ENCODE measurements at regions not wholly inside any gene's neighbourhood (a gene's known extent, or its start where the extent isn't known, plus 50 kb on each side); places are given as distances from the start of the nearest gene placed in this dataset.

DNA sequence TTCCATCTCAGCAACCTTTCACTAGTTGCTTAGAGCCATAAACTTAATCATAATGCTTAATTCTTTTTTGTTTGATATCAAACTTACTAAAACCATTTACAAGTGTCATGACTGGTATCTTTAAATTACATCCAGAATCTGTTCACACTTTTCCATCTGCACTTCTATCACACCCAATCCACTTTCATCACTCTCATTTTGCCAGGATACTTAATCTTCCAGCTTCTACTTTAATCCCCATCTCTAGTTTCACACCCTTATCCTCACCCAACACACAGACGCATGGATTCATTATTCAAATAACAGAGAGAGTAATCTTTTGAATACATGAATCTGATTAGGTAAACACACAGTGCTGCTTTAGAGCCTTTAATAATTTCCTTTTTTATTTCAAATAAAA lies 828.4 kb downstream of the HACE1 start:
- Histone ChIP-seq H3K4me3 (IDR thresholded peaks at IDR 0.05; ENCODE audit: insufficient read depth, low read depth, low read length) (no peak overlapping the region), H3K27me3 (ENCODE audit: insufficient read depth, low read depth) (no peaks in the 10 kb centered on the region), H3K27ac (no peak overlapping the region), H3K4me2 (no peak overlapping the region), H3K79me2 (ENCODE audit: insufficient read depth, low read depth) (no peaks in the 10 kb centered on the region), H2AFZ (ENCODE audit: low read depth) (no peak overlapping the region), H4K20me1 (ENCODE audit: insufficient read depth) (no peaks in the 10 kb centered on the region), H3K4me1 (ENCODE audit: low read depth, poor library complexity, severe bottlenecking) (no peaks in the 10 kb centered on the region), H3K36me3 (ENCODE audit: insufficient read depth) (no peaks in the 10 kb centered on the region), H3K9ac (no peak overlapping the region)
- TF ChIP-seq, protein P1, sequence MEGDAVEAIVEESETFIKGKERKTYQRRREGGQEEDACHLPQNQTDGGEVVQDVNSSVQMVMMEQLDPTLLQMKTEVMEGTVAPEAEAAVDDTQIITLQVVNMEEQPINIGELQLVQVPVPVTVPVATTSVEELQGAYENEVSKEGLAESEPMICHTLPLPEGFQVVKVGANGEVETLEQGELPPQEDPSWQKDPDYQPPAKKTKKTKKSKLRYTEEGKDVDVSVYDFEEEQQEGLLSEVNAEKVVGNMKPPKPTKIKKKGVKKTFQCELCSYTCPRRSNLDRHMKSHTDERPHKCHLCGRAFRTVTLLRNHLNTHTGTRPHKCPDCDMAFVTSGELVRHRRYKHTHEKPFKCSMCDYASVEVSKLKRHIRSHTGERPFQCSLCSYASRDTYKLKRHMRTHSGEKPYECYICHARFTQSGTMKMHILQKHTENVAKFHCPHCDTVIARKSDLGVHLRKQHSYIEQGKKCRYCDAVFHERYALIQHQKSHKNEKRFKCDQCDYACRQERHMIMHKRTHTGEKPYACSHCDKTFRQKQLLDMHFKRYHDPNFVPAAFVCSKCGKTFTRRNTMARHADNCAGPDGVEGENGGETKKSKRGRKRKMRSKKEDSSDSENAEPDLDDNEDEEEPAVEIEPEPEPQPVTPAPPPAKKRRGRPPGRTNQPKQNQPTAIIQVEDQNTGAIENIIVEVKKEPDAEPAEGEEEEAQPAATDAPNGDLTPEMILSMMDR (conservative IDR thresholded peaks at IDR 0.05; ENCODE audit: low read depth, low read length): no peak

DNA sequence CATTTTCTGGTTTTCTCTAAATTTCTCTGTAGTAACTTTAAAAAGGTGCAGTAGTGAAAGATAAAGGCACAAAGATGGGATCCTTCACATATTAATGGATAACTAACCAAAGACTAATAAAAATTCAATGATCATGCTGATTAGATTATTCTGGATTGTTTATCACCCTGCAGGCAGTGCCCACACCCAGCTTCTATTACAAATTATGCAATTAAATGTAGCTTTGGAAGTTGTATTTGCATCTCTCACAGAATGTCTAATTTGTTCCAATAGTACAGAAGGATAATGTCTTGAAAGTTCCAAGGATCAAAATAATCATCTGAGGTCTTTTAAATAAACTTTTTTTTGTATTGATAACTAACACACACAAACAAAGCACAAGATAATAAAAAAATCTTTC lies 837.6 kb downstream of the HACE1 start:
- H3K9ac ChIP-seq: no peak overlapping the region
- no peak overlapping the region for H3K4me2 ChIP-seq
- TF ChIP-seq, protein P1 (conservative IDR thresholded peaks at IDR 0.05; ENCODE audit: low read depth, low read length): no peak
- no peaks in the 10 kb centered on the region for H4K20me1 ChIP-seq (ENCODE audit: insufficient read depth)
- H2AFZ ChIP-seq (ENCODE audit: low read depth): no peak overlapping the region
- H3K27ac ChIP-seq: no peak overlapping the region
- no peaks in the 10 kb centered on the region for H3K36me3 ChIP-seq (ENCODE audit: insufficient read depth)
- no peaks in the 10 kb centered on the region for H3K27me3 ChIP-seq (ENCODE audit: insufficient read depth, low read depth)
- no peak overlapping the region for H3K4me3 ChIP-seq (IDR thresholded peaks at IDR 0.05; ENCODE audit: insufficient read depth, low read depth, low read length)
- no peaks in the 10 kb centered on the region for H3K79me2 ChIP-seq (ENCODE audit: insufficient read depth, low read depth)
- H3K4me1 ChIP-seq (ENCODE audit: low read depth, poor library complexity, severe bottlenecking): no peaks in the 10 kb centered on the region

DNA sequence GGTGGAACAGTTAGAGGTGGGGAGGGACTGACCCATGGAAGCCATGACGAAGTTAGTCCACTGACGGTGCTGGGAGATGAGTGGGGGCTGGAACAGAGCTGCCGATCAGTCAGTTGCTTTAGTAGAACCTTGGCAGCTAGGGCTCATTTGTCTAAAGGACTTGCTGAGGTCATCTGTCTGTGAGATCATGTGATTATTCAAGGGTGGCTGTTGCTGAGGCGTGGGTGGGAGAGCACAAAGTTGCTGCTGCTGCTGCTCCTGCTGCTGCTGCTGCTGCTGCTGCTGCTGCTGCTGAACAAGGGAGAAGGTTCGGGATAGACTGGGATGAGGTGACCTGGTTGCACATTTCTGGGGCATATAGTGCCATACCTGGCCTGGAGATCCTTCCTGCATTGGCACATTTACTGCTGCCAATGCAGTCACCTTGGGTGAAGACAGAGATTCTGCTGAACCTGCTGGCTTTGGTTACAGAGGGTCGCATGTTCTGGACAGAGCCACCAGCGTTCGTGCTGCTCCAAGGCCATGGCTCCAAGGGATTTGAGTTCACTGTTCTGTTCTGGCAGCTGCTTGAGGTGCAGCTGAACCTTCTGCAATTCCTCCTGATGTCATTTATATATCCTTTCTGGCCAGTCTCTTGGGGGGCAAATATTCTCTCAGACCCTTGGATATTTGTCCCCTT lies 840.5 kb downstream of the HACE1 start:
- no peak overlapping the region for H3K27ac ChIP-seq
- no peak overlapping the region for H3K4me2 ChIP-seq
- H3K4me3 ChIP-seq (IDR thresholded peaks at IDR 0.05; ENCODE audit: insufficient read depth, low read depth, low read length): no peak overlapping the region
- no peaks in the 10 kb centered on the region for H4K20me1 ChIP-seq (ENCODE audit: insufficient read depth)
- TF ChIP-seq, protein P1 (conservative IDR thresholded peaks at IDR 0.05; ENCODE audit: low read depth, low read length): no peak
- no peaks in the 10 kb centered on the region for H3K4me1 ChIP-seq (ENCODE audit: low read depth, poor library complexity, severe bottlenecking)
- no peak overlapping the region for H2AFZ ChIP-seq (ENCODE audit: low read depth)
- H3K27me3 ChIP-seq (ENCODE audit: insufficient read depth, low read depth): no peaks in the 10 kb centered on the region
- no peak overlapping the region for H3K9ac ChIP-seq
- H3K79me2 ChIP-seq (ENCODE audit: insufficient read depth, low read depth): no peaks in the 10 kb centered on the region
- H3K36me3 ChIP-seq (ENCODE audit: insufficient read depth): no peaks in the 10 kb centered on the region

DNA sequence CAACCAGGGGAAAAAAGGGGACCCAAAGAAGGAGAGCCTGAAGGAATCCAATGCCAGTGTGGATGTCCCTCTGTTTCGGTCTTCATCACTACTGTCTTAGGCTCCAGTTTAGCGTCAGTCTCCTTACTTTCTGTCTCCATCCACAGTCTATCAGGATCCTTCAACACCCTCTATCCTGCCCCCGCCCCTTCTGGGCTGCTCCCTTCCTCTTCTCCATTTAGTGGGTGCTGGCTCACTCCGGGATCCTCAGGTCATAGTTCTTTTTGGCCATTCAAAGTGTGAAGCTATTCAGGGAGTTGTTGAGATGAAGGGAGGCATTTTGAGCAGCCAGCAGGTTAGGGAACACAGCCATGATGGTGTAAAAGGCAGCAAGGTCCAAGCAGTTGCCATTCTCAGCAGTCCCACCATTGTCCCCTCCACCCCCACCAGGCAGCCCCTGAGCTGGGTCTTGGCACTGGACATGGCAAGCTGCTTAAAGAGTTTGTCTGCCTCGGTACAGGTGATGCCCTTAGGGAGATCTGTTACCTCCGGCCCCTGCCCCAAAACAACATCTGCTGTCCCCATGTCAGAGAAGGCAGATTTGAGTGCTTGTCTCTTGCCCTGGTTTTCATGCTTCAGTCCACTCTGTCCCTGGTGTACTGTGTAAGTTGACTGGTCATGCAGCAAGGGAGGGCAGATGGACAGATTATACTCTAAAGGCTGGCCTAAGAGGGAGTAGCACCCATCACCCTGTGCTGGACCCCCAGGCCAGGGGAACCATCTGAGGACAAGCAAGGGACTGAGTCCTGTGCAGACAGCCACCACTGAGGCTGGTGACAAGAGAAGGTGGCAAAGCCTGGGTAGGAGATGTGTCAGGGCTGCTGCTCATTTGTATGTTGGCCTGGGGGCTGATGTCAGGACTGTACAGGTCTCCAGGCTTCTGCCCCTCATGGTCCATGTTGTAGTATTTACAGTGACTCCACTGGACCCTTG lies 842.0 kb downstream of the HACE1 start:
- TF ChIP-seq, protein P1 (conservative IDR thresholded peaks at IDR 0.05; ENCODE audit: low read depth, low read length): no peak
- H3K36me3 ChIP-seq (ENCODE audit: insufficient read depth): no peaks in the 10 kb centered on the region

More for the DNA sequence above, 842.0 kb downstream of the HACE1 start:
- no peaks in the 10 kb centered on the region for H3K4me1 ChIP-seq (ENCODE audit: low read depth, poor library complexity, severe bottlenecking)
- no peak overlapping the region for H3K9ac ChIP-seq
- no peaks in the 10 kb centered on the region for H3K27me3 ChIP-seq (ENCODE audit: insufficient read depth, low read depth)
- no peak overlapping the region for H3K4me3 ChIP-seq (IDR thresholded peaks at IDR 0.05; ENCODE audit: insufficient read depth, low read depth, low read length)
- no peaks in the 10 kb centered on the region for H3K79me2 ChIP-seq (ENCODE audit: insufficient read depth, low read depth)
- H3K4me2 ChIP-seq: no peak overlapping the region
- no peak overlapping the region for H3K27ac ChIP-seq
- H4K20me1 ChIP-seq (ENCODE audit: insufficient read depth): no peaks in the 10 kb centered on the region
- no peak overlapping the region for H2AFZ ChIP-seq (ENCODE audit: low read depth)
